ENCODE measurements at regions not wholly inside any gene's neighbourhood (a gene's known extent, or its start where the extent isn't known, plus 50 kb on each side); places are given as distances from the start of the nearest gene placed in this dataset.
"Not testable (repeated sequence)": the region's sequence is repeated elsewhere in the genome, so short reads cannot be mapped to it uniquely, and the experiment has no call there.

- no peak for DNase-seq
Measured at GRCh38 chr1:168826269-168826668, 97.3 kb upstream of the DPT start.

- DNase-seq: no peak
Measured at GRCh38 chr1:168827557-168827956, 98.6 kb upstream of the DPT start.

GRCh38 chr1:168829876-168830275 is 100.9 kb upstream of the DPT start:
- DNase-seq: no peak

GRCh38 chr1:168830562-168830961 is 101.6 kb upstream of the DPT start:
- DNase-seq: no peak

GRCh38 chr1:168832661-168833060 is 103.7 kb upstream of the DPT start:
- no peak for DNase-seq

GRCh38 chr1:168833362-168833761 is 104.4 kb upstream of the DPT start:
- DNase-seq: no peak

- no peak for DNase-seq
Measured at GRCh38 chr1:168833801-168834224, 104.8 kb upstream of the DPT start.

GRCh38 chr1:168834225-168834872 is 105.3 kb upstream of the DPT start:
- DNase-seq: no peak

GRCh38 chr1:168835176-168835575 is 106.2 kb upstream of the DPT start:
- DNase-seq: no peak

- no peak for DNase-seq
Measured at GRCh38 chr1:168835791-168836190, 106.8 kb upstream of the DPT start.

- DNase-seq: no peak
Measured at GRCh38 chr1:168836469-168836868, 107.5 kb upstream of the DPT start.

GRCh38 chr1:168837230-168837629 is 108.2 kb upstream of the DPT start:
- DNase-seq: not testable (repeated sequence)

GRCh38 chr1:168842306-168842705 is 113.3 kb upstream of the DPT start:
- DNase-seq: no peak

- DNase-seq: no peak
Measured at GRCh38 chr1:168842916-168843315, 113.9 kb upstream of the DPT start.

GRCh38 chr1:168843401-168843800 is 114.4 kb upstream of the DPT start:
- no peak for DNase-seq

GRCh38 chr1:168843950-168844349 is 114.9 kb upstream of the DPT start:
- DNase-seq: no peak

- DNase-seq: no peak
Measured at GRCh38 chr1:168845140-168845539, 116.1 kb upstream of the DPT start.

- no peak for DNase-seq
Measured at GRCh38 chr1:168848051-168848450, 119.0 kb upstream of the DPT start.

- DNase-seq: no peak
Measured at GRCh38 chr1:168861421-168862004, 132.5 kb upstream of the DPT start.

GRCh38 chr1:168863772-168864171 is 134.8 kb upstream of the DPT start:
- DNase-seq: no peak

- no peak for DNase-seq
Measured at GRCh38 chr1:168864266-168864665, 135.3 kb upstream of the DPT start.

GRCh38 chr1:168865850-168866620 is 137.0 kb upstream of the DPT start:
- no peak for DNase-seq

- DNase-seq: no peak
Measured at GRCh38 chr1:168867941-168868634, 139.1 kb upstream of the DPT start.

- DNase-seq: no peak
Measured at GRCh38 chr1:168871531-168871930, 142.5 kb upstream of the DPT start.
